ENCODE measurements at regions not wholly inside any gene's neighbourhood (a gene's known extent, or its start where the extent isn't known, plus 50 kb on each side); places are given as distances from the start of the nearest gene placed in this dataset.

DNA sequence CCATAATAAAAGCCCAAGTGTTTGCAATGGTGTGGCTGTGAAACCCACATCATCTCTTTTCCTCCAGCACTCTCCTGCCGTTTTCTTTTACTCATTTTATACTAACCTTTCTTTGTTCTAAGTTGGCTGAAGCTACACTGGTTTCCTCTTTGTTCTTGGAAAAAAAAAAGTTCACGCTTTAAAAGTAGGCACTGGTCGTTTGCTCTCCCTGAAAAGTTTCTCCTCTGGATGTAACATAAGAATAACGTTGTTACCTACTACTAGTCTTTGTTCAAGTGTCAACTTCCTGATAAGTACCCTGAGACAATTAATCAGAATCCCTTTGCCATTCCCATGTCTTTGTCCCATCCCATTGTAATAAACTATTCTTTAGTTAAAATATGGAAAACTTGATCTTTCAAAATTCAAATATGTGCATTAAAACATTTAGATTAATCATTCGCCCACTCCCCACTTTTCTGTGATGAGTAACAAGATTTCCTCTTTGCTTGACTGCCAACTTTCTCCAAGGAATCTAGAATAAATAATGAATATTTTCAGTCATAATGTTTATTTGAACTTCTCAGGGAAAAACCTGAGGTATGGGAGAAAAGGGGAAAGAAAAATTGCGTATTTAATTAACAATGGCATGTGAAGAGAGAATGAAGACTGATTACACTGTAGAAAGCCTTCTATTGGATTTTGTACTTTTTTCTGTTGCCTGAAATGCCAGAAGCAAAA is 454.3 kb upstream of the CTNND2 start:
- intact Hi-C loops (cut with micrococcal nuclease; ENCODE audit: unreplicated experiment) = no loop called here
- Histone ChIP-seq H4K20me1 (ENCODE audit: insufficient read depth, low read length) (no peaks in the 10 kb centered on the region), H2AFZ (ENCODE audit: low read length) (no peak overlapping the region), H3K4me1 (ENCODE audit: insufficient read depth, low read length, poor library complexity, severe bottlenecking) (no peaks in the 10 kb centered on the region), H3K27ac (ENCODE audit: low read depth, low read length, poor library complexity, severe bottlenecking) (no peak overlapping the region), H3K4me3 (ENCODE audit: low read depth, low read length, poor library complexity, severe bottlenecking) (no peak overlapping the region), H3K9me3 (ENCODE audit: low read length) (no peaks in the 10 kb centered on the region), H3K4me2 (ENCODE audit: low read length) (no peak overlapping the region), H3K36me3 (ENCODE audit: insufficient read depth, low read length) (no peaks in the 10 kb centered on the region), H3K79me2 (ENCODE audit: insufficient read depth, low read depth, low read length) (no peaks in the 10 kb centered on the region), H3K9me2 (ENCODE audit: insufficient read depth, low read length) (no peaks in the 10 kb centered on the region)
- CTCF ChIA-PET (ENCODE audit: unreplicated experiment) = no interaction called here
- TF ChIP-seq, protein P1, sequence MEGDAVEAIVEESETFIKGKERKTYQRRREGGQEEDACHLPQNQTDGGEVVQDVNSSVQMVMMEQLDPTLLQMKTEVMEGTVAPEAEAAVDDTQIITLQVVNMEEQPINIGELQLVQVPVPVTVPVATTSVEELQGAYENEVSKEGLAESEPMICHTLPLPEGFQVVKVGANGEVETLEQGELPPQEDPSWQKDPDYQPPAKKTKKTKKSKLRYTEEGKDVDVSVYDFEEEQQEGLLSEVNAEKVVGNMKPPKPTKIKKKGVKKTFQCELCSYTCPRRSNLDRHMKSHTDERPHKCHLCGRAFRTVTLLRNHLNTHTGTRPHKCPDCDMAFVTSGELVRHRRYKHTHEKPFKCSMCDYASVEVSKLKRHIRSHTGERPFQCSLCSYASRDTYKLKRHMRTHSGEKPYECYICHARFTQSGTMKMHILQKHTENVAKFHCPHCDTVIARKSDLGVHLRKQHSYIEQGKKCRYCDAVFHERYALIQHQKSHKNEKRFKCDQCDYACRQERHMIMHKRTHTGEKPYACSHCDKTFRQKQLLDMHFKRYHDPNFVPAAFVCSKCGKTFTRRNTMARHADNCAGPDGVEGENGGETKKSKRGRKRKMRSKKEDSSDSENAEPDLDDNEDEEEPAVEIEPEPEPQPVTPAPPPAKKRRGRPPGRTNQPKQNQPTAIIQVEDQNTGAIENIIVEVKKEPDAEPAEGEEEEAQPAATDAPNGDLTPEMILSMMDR (conservative IDR thresholded peaks at IDR 0.05; ENCODE audit: low read length) = no peak
- no peak for TF ChIP-seq EZH2phosphoT487 (IDR thresholded peaks at IDR 0.05; ENCODE audit: borderline replicate concordance, low read depth, low read length)
- no peak for DNase-seq (ENCODE audit: low spot score)
- no TSS peak for BruUV-seq (replicated peaks)
- POLR2A ChIA-PET = no interaction called here

- ChIA-PET POLR2A (no interaction called here), CTCF (ENCODE audit: unreplicated experiment) (no interaction called here)
- Histone ChIP-seq H3K79me2 (ENCODE audit: insufficient read depth, low read depth, low read length) (no peaks in the 10 kb centered on the region), H3K4me2 (ENCODE audit: low read length) (no peak overlapping the region), H3K27ac (ENCODE audit: low read depth, low read length, poor library complexity, severe bottlenecking) (no peak overlapping the region), H3K9me2 (ENCODE audit: insufficient read depth, low read length) (no peaks in the 10 kb centered on the region), H3K9me3 (ENCODE audit: low read length) (no peaks in the 10 kb centered on the region), H2AFZ (ENCODE audit: low read length) (no peak overlapping the region), H4K20me1 (ENCODE audit: insufficient read depth, low read length) (no peaks in the 10 kb centered on the region), H3K36me3 (ENCODE audit: insufficient read depth, low read length) (no peaks in the 10 kb centered on the region), H3K4me3 (ENCODE audit: low read depth, low read length, poor library complexity, severe bottlenecking) (no peak overlapping the region), H3K4me1 (ENCODE audit: insufficient read depth, low read length, poor library complexity, severe bottlenecking) (no peaks in the 10 kb centered on the region)
- TF ChIP-seq, protein P1 (conservative IDR thresholded peaks at IDR 0.05; ENCODE audit: low read length) = no peak
- no peak for TF ChIP-seq EZH2phosphoT487 (IDR thresholded peaks at IDR 0.05; ENCODE audit: borderline replicate concordance, low read depth, low read length)
- intact Hi-C loops (cut with micrococcal nuclease; ENCODE audit: unreplicated experiment) = no loop called here
- DNase-seq (ENCODE audit: low spot score) = no peak
- BruUV-seq (replicated peaks) = no TSS peak
These were observed 453.4 kb upstream of the CTNND2 start for GRCh38 chr5:12357626-12358025.

GRCh38 chr5:12354686-12355085 is 450.4 kb upstream of the CTNND2 start:
- H3K9me2 ChIP-seq (ENCODE audit: insufficient read depth, low read length) = no peaks in the 10 kb centered on the region
- intact Hi-C loops (cut with micrococcal nuclease; ENCODE audit: unreplicated experiment) = no loop called here
- DNase-seq (ENCODE audit: low spot score) = no peak
- no peak overlapping the region for H3K4me2 ChIP-seq (ENCODE audit: low read length)
- TF ChIP-seq, protein P1 (conservative IDR thresholded peaks at IDR 0.05; ENCODE audit: low read length) = no peak
- no peak for TF ChIP-seq EZH2phosphoT487 (IDR thresholded peaks at IDR 0.05; ENCODE audit: borderline replicate concordance, low read depth, low read length)
- POLR2A ChIA-PET = interaction anchor here (0.6 kb wide), 1 partner anchor 627 kb away, joined by 3 read pairs; no protein-coding TSS in a partner anchor
- no peaks in the 10 kb centered on the region for H3K4me1 ChIP-seq (ENCODE audit: insufficient read depth, low read length, poor library complexity, severe bottlenecking)
- no peak overlapping the region for H2AFZ ChIP-seq (ENCODE audit: low read length)
- H4K20me1 ChIP-seq (ENCODE audit: insufficient read depth, low read length) = no peaks in the 10 kb centered on the region
- no TSS peak for BruUV-seq (replicated peaks)
- H3K27ac ChIP-seq (ENCODE audit: low read depth, low read length, poor library complexity, severe bottlenecking) = no peak overlapping the region
- H3K9me3 ChIP-seq (ENCODE audit: low read length) = no peaks in the 10 kb centered on the region
- no peaks in the 10 kb centered on the region for H3K36me3 ChIP-seq (ENCODE audit: insufficient read depth, low read length)
- H3K4me3 ChIP-seq (ENCODE audit: low read depth, low read length, poor library complexity, severe bottlenecking) = no peak overlapping the region
- H3K79me2 ChIP-seq (ENCODE audit: insufficient read depth, low read depth, low read length) = no peaks in the 10 kb centered on the region
- CTCF ChIA-PET (ENCODE audit: unreplicated experiment) = no interaction called here
